ENCODE measurements at regions not wholly inside any gene's neighbourhood (a gene's known extent, or its start where the extent isn't known, plus 50 kb on each side); places are given as distances from the start of the nearest gene placed in this dataset.

DNA sequence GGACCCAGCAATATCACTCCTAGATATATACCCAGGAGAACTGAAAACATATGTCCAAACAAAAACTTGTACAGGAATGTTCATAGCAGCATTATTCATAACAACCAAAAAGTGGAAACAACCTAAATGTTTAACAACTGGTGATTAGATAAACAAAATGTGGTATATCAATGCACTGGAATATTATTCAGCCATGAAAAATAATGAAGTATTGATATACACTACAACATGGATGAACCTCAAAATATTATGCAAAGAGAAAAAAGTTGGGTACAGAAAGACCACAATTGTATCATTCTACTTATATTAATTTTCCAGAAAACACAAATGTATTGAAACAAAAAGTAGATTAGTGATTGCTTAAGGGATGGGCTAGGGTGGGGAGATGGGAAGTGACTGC, 498.6 kb downstream of the GRIN2A start:
- H3K27me3 ChIP-seq (ENCODE audit: insufficient read depth, low read length): no peaks in the 10 kb centered on the region
- H3K4me1 ChIP-seq (ENCODE audit: insufficient read depth, low read length): no peaks in the 10 kb centered on the region
- H4K20me1 ChIP-seq (ENCODE audit: insufficient read depth, low read length): no peaks in the 10 kb centered on the region
- no peaks in the 10 kb centered on the region for H3K36me3 Mint-ChIP-seq (ENCODE audit: low read depth, unreplicated experiment)
- no peak for FAIRE-seq
- H3K9me3 ChIP-seq (ENCODE audit: insufficient read depth, low read depth, low read length): no peaks in the 10 kb centered on the region
- H3K36me3 ChIP-seq (ENCODE audit: insufficient read depth, low read length): no peaks in the 10 kb centered on the region
- H3K27ac Mint-ChIP-seq (ENCODE audit: unreplicated experiment): no peak overlapping the region
- H3K9ac ChIP-seq (ENCODE audit: low read length): no peak overlapping the region
- H2AFZ ChIP-seq (ENCODE audit: low read depth, low read length): no peak overlapping the region
- H3K4me2 ChIP-seq (ENCODE audit: low read length): no peak overlapping the region
- H3K4me3 ChIP-seq (ENCODE audit: insufficient read depth, low read depth, low read length): no peak overlapping the region
- H3K27ac ChIP-seq (ENCODE audit: low read depth, low read length): no peak overlapping the region
- H3K9me3 Mint-ChIP-seq (ENCODE audit: unreplicated experiment): peaks cover 4% of the 10 kb centered on the region
- no peak overlapping the region for H3K4me3 Mint-ChIP-seq (ENCODE audit: unreplicated experiment)
- no peak for DNase-seq (ENCODE audit: low read depth)
- peaks cover 55% of the 10 kb centered on the region for H3K27me3 Mint-ChIP-seq (ENCODE audit: low read depth, unreplicated experiment)
- no peaks in the 10 kb centered on the region for H3K79me2 ChIP-seq (ENCODE audit: insufficient read depth, low read length)
- H3K4me1 Mint-ChIP-seq (ENCODE audit: low read depth, unreplicated experiment): no peaks in the 10 kb centered on the region
- TF ChIP-seq, protein P1, sequence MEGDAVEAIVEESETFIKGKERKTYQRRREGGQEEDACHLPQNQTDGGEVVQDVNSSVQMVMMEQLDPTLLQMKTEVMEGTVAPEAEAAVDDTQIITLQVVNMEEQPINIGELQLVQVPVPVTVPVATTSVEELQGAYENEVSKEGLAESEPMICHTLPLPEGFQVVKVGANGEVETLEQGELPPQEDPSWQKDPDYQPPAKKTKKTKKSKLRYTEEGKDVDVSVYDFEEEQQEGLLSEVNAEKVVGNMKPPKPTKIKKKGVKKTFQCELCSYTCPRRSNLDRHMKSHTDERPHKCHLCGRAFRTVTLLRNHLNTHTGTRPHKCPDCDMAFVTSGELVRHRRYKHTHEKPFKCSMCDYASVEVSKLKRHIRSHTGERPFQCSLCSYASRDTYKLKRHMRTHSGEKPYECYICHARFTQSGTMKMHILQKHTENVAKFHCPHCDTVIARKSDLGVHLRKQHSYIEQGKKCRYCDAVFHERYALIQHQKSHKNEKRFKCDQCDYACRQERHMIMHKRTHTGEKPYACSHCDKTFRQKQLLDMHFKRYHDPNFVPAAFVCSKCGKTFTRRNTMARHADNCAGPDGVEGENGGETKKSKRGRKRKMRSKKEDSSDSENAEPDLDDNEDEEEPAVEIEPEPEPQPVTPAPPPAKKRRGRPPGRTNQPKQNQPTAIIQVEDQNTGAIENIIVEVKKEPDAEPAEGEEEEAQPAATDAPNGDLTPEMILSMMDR (IDR thresholded peaks at IDR 0.05; ENCODE audit: insufficient read depth, low read depth, low read length): no peak
- TF ChIP-seq EZH2 (IDR thresholded peaks at IDR 0.05; ENCODE audit: insufficient read depth, low read length): no peak

DNA sequence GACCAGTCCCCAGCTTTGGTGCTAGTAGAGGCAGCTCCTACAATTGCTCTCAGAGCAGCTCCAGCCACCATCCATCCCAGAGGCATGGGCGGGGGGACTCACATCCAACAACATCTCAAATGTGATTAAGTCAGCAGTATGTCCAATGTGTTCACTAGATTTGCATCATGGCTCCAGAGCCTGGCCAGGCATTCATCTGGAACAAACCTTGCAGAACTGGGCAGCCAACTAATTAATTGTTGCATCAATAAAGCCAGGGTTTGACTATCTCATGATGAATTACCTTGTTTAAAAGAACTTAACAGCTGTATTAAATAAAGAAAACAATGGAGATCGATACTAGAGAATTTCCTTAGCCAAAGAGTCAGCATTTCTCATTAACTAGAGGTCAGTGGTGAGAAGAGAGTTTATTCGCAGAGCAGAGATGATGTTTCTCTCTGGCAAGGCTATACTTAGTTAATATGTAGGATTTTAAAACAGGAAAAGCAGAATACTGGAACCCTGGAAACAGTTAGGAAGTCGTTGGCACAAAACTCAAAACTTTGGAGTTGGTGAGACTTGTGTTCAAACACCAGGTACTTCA, 494.4 kb downstream of the GRIN2A start:
- H3K79me2 ChIP-seq (ENCODE audit: insufficient read depth, low read length): no peaks in the 10 kb centered on the region
- no peak for FAIRE-seq

DNA sequence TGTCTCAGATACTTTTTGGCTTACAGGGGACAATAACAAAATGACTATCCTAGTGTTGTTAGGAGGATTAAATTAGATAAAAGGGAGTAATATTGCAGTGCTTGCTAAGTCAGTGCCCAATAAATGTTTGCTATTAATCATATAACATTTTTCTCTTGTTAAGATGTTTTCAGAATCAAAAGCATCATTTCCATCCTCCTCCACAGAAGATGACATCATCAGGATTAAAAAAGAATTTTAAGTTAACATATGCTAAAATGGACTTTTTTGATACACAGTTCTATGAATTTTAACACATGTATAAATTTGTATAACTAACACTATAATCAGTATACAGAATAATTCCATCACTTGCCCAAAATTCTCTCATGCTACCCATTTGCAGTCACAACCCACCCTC, 492.6 kb downstream of the GRIN2A start:
- Histone ChIP-seq H3K36me3 (ENCODE audit: insufficient read depth, low read length) (no peaks in the 10 kb centered on the region), H2AFZ (ENCODE audit: low read depth, low read length) (no peak overlapping the region), H3K4me1 (ENCODE audit: insufficient read depth, low read length) (no peaks in the 10 kb centered on the region), H3K4me3 (ENCODE audit: insufficient read depth, low read depth, low read length) (no peak overlapping the region), H3K79me2 (ENCODE audit: insufficient read depth, low read length) (no peaks in the 10 kb centered on the region), H3K27me3 (ENCODE audit: insufficient read depth, low read length) (no peaks in the 10 kb centered on the region), H3K4me2 (ENCODE audit: low read length) (no peak overlapping the region), H3K27ac (ENCODE audit: low read depth, low read length) (no peak overlapping the region), H3K9ac (ENCODE audit: low read length) (no peak overlapping the region), H3K9me3 (ENCODE audit: insufficient read depth, low read depth, low read length) (no peaks in the 10 kb centered on the region), H4K20me1 (ENCODE audit: insufficient read depth, low read length) (no peaks in the 10 kb centered on the region)
- Mint-ChIP-seq H3K27ac (ENCODE audit: unreplicated experiment) (no peak overlapping the region), H3K4me3 (ENCODE audit: unreplicated experiment) (no peak overlapping the region), H3K36me3 (ENCODE audit: low read depth, unreplicated experiment) (no peaks in the 10 kb centered on the region), H3K27me3 (ENCODE audit: low read depth, unreplicated experiment) (peaks cover 24% of the 10 kb centered on the region), H3K9me3 (ENCODE audit: unreplicated experiment) (no peaks in the 10 kb centered on the region), H3K4me1 (ENCODE audit: low read depth, unreplicated experiment) (no peaks in the 10 kb centered on the region)
- TF ChIP-seq, protein P1 (IDR thresholded peaks at IDR 0.05; ENCODE audit: insufficient read depth, low read depth, low read length): no peak
- TF ChIP-seq EZH2 (IDR thresholded peaks at IDR 0.05; ENCODE audit: insufficient read depth, low read length): no peak
- FAIRE-seq (no peak), DNase-seq (ENCODE audit: low read depth) (no peak)

More for the DNA sequence above, 494.4 kb downstream of the GRIN2A start:
- no peaks in the 10 kb centered on the region for H3K9me3 ChIP-seq (ENCODE audit: insufficient read depth, low read depth, low read length)
- no peaks in the 10 kb centered on the region for H3K36me3 Mint-ChIP-seq (ENCODE audit: low read depth, unreplicated experiment)
- H3K4me1 ChIP-seq (ENCODE audit: insufficient read depth, low read length): no peaks in the 10 kb centered on the region
- TF ChIP-seq EZH2 (IDR thresholded peaks at IDR 0.05; ENCODE audit: insufficient read depth, low read length): no peak
- TF ChIP-seq, protein P1 (IDR thresholded peaks at IDR 0.05; ENCODE audit: insufficient read depth, low read depth, low read length): no peak
- no peak overlapping the region for H3K4me3 Mint-ChIP-seq (ENCODE audit: unreplicated experiment)
- H3K4me3 ChIP-seq (ENCODE audit: insufficient read depth, low read depth, low read length): no peak overlapping the region
- no peak overlapping the region for H3K9ac ChIP-seq (ENCODE audit: low read length)
- no peaks in the 10 kb centered on the region for H3K27me3 ChIP-seq (ENCODE audit: insufficient read depth, low read length)
- H4K20me1 ChIP-seq (ENCODE audit: insufficient read depth, low read length): no peaks in the 10 kb centered on the region
- no peaks in the 10 kb centered on the region for H3K4me1 Mint-ChIP-seq (ENCODE audit: low read depth, unreplicated experiment)
- no peak overlapping the region for H2AFZ ChIP-seq (ENCODE audit: low read depth, low read length)
- peaks cover 19% of the 10 kb centered on the region for H3K27me3 Mint-ChIP-seq (ENCODE audit: low read depth, unreplicated experiment)
- no peak overlapping the region for H3K4me2 ChIP-seq (ENCODE audit: low read length)
- no peak for DNase-seq (ENCODE audit: low read depth)
- H3K27ac ChIP-seq (ENCODE audit: low read depth, low read length): no peak overlapping the region
- H3K9me3 Mint-ChIP-seq (ENCODE audit: unreplicated experiment): peaks cover 4% of the 10 kb centered on the region
- H3K36me3 ChIP-seq (ENCODE audit: insufficient read depth, low read length): no peaks in the 10 kb centered on the region
- no peak overlapping the region for H3K27ac Mint-ChIP-seq (ENCODE audit: unreplicated experiment)
